ENCODE measurements at regions not wholly inside any gene's neighbourhood (a gene's known extent, or its start where the extent isn't known, plus 50 kb on each side); places are given as distances from the start of the nearest gene placed in this dataset.
"Not testable (repeated sequence)": the region's sequence is repeated elsewhere in the genome, so short reads cannot be mapped to it uniquely, and the experiment has no call there.

GRCh38 chr12:75634244-75635222 is 123.1 kb upstream of the KRR1 start:
- Histone ChIP-seq H3K4me3 (ENCODE audit: low read depth, low read length) (no peak overlapping the region), H3K4me1 (ENCODE audit: control insufficient read depth, insufficient read depth, low read length) (no peaks in the 10 kb centered on the region), H3K27me3 (ENCODE audit: control insufficient read depth, insufficient read depth, low read length) (no peaks in the 10 kb centered on the region), H3K9me3 (ENCODE audit: control insufficient read depth, insufficient read depth, low read length) (no peaks in the 10 kb centered on the region), H3K36me3 (ENCODE audit: control insufficient read depth, insufficient read depth, low read length) (no peaks in the 10 kb centered on the region), H3K27ac (ENCODE audit: low read depth, low read length) (no peak overlapping the region)
- no peak for DNase-seq (ENCODE audit: low read depth in 4 of 6, low spot score in 6 of 6)
- WGBS (ENCODE audit: insufficient coverage), result no CpG with 5 or more reads among the region's 3 CpGs

- H3K4me1 ChIP-seq (ENCODE audit: control insufficient read depth, insufficient read depth, low read length), result no peaks in the 10 kb centered on the region
- 100% methylated on average over 1 of the region's 3 CpGs for WGBS (ENCODE audit: insufficient coverage)
- no peaks in the 10 kb centered on the region for H3K27me3 ChIP-seq (ENCODE audit: control insufficient read depth, insufficient read depth, low read length)
- DNase-seq (ENCODE audit: low read depth in 4 of 6, low spot score in 6 of 6), result no peak
- no peak overlapping the region for H3K27ac ChIP-seq (ENCODE audit: low read depth, low read length)
- H3K9me3 ChIP-seq (ENCODE audit: control insufficient read depth, insufficient read depth, low read length), result no peaks in the 10 kb centered on the region
- no peaks in the 10 kb centered on the region for H3K36me3 ChIP-seq (ENCODE audit: control insufficient read depth, insufficient read depth, low read length)
- no peak overlapping the region for H3K4me3 ChIP-seq (ENCODE audit: low read depth, low read length)
Measured at GRCh38 chr12:75633789-75634188, 122.4 kb upstream of the KRR1 start.

- H3K4me3 ChIP-seq (ENCODE audit: low read depth, low read length), result no peak overlapping the region
- H3K27me3 ChIP-seq (ENCODE audit: control insufficient read depth, insufficient read depth, low read length), result no peaks in the 10 kb centered on the region
- peak in 5 of 6 donors; percentile 5 to 81 (median 35) for DNase-seq (ENCODE audit: low read depth in 4 of 6, low spot score in 6 of 6)
- H3K4me1 ChIP-seq (ENCODE audit: control insufficient read depth, insufficient read depth, low read length), result no peaks in the 10 kb centered on the region
- H3K36me3 ChIP-seq (ENCODE audit: control insufficient read depth, insufficient read depth, low read length), result no peaks in the 10 kb centered on the region
- H3K27ac ChIP-seq (ENCODE audit: low read depth, low read length), result peak overlapping the region; percentile 37
- H3K9me3 ChIP-seq (ENCODE audit: control insufficient read depth, insufficient read depth, low read length), result no peaks in the 10 kb centered on the region
- WGBS (ENCODE audit: insufficient coverage), result no CpG with 5 or more reads among the region's 3 CpGs
Measured at GRCh38 chr12:75632442-75632841, 121.0 kb upstream of the KRR1 start.

GRCh38 chr12:75631831-75632230 is 120.4 kb upstream of the KRR1 start:
- 61% methylated on average over 3 of the region's 5 CpGs for WGBS (ENCODE audit: insufficient coverage)
- Histone ChIP-seq H3K9me3 (ENCODE audit: control insufficient read depth, insufficient read depth, low read length) (no peaks in the 10 kb centered on the region), H3K36me3 (ENCODE audit: control insufficient read depth, insufficient read depth, low read length) (no peaks in the 10 kb centered on the region), H3K4me3 (ENCODE audit: low read depth, low read length) (no peak overlapping the region), H3K4me1 (ENCODE audit: control insufficient read depth, insufficient read depth, low read length) (no peaks in the 10 kb centered on the region), H3K27me3 (ENCODE audit: control insufficient read depth, insufficient read depth, low read length) (no peaks in the 10 kb centered on the region), H3K27ac (ENCODE audit: low read depth, low read length) (peak overlapping the region; percentile 37)
- DNase-seq (ENCODE audit: low read depth in 4 of 6, low spot score in 6 of 6), result peak in 1 of 6 donors; percentile 44

GRCh38 chr12:75630091-75630490 is 118.7 kb upstream of the KRR1 start:
- Histone ChIP-seq H3K4me1 (ENCODE audit: control insufficient read depth, insufficient read depth, low read length) (no peaks in the 10 kb centered on the region), H3K36me3 (ENCODE audit: control insufficient read depth, insufficient read depth, low read length) (no peaks in the 10 kb centered on the region), H3K4me3 (ENCODE audit: low read depth, low read length) (no peak overlapping the region), H3K9me3 (ENCODE audit: control insufficient read depth, insufficient read depth, low read length) (no peaks in the 10 kb centered on the region), H3K27ac (ENCODE audit: low read depth, low read length) (no peak overlapping the region), H3K27me3 (ENCODE audit: control insufficient read depth, insufficient read depth, low read length) (no peaks in the 10 kb centered on the region)
- 100% methylated on average over 1 of the region's 2 CpGs for WGBS (ENCODE audit: insufficient coverage)
- no peak for DNase-seq (ENCODE audit: low read depth in 4 of 6, low spot score in 6 of 6)

GRCh38 chr12:75628916-75629315 is 117.5 kb upstream of the KRR1 start:
- H3K36me3 ChIP-seq (ENCODE audit: control insufficient read depth, insufficient read depth, low read length), result no peaks in the 10 kb centered on the region
- H3K4me1 ChIP-seq (ENCODE audit: control insufficient read depth, insufficient read depth, low read length), result no peaks in the 10 kb centered on the region
- peak in 1 of 6 donors; percentile 32 for DNase-seq (ENCODE audit: low read depth in 4 of 6, low spot score in 6 of 6)
- H3K27ac ChIP-seq (ENCODE audit: low read depth, low read length), result no peak overlapping the region
- H3K27me3 ChIP-seq (ENCODE audit: control insufficient read depth, insufficient read depth, low read length), result no peaks in the 10 kb centered on the region
- no peaks in the 10 kb centered on the region for H3K9me3 ChIP-seq (ENCODE audit: control insufficient read depth, insufficient read depth, low read length)
- H3K4me3 ChIP-seq (ENCODE audit: low read depth, low read length), result no peak overlapping the region

GRCh38 chr12:75628511-75628910 is 117.1 kb upstream of the KRR1 start:
- DNase-seq (ENCODE audit: low read depth in 4 of 6, low spot score in 6 of 6), result no peak
- Histone ChIP-seq H3K4me3 (ENCODE audit: low read depth, low read length) (no peak overlapping the region), H3K27me3 (ENCODE audit: control insufficient read depth, insufficient read depth, low read length) (no peaks in the 10 kb centered on the region), H3K9me3 (ENCODE audit: control insufficient read depth, insufficient read depth, low read length) (no peaks in the 10 kb centered on the region), H3K36me3 (ENCODE audit: control insufficient read depth, insufficient read depth, low read length) (no peaks in the 10 kb centered on the region), H3K27ac (ENCODE audit: low read depth, low read length) (no peak overlapping the region), H3K4me1 (ENCODE audit: control insufficient read depth, insufficient read depth, low read length) (no peaks in the 10 kb centered on the region)
- no CpG with 5 or more reads among the region's 1 CpG for WGBS (ENCODE audit: insufficient coverage)

GRCh38 chr12:75623631-75624154 is 112.3 kb upstream of the KRR1 start:
- Histone ChIP-seq H3K4me1 (ENCODE audit: control insufficient read depth, insufficient read depth, low read length) (no peaks in the 10 kb centered on the region), H3K4me3 (ENCODE audit: low read depth, low read length) (no peak overlapping the region), H3K36me3 (ENCODE audit: control insufficient read depth, insufficient read depth, low read length) (no peaks in the 10 kb centered on the region), H3K27me3 (ENCODE audit: control insufficient read depth, insufficient read depth, low read length) (no peaks in the 10 kb centered on the region), H3K27ac (ENCODE audit: low read depth, low read length) (no peak overlapping the region), H3K9me3 (ENCODE audit: control insufficient read depth, insufficient read depth, low read length) (no peaks in the 10 kb centered on the region)
- WGBS (ENCODE audit: insufficient coverage), result 80% methylated on average over 1 of the region's 4 CpGs
- DNase-seq (ENCODE audit: low read depth in 4 of 6, low spot score in 6 of 6), result no peak

- 100% methylated on average over 1 of the region's 1 CpG for WGBS (ENCODE audit: insufficient coverage)
- no peaks in the 10 kb centered on the region for H3K4me1 ChIP-seq (ENCODE audit: control insufficient read depth, insufficient read depth, low read length)
- DNase-seq (ENCODE audit: low read depth in 4 of 6, low spot score in 6 of 6), result no peak
- H3K27ac ChIP-seq (ENCODE audit: low read depth, low read length), result no peak overlapping the region
- H3K27me3 ChIP-seq (ENCODE audit: control insufficient read depth, insufficient read depth, low read length), result no peaks in the 10 kb centered on the region
- H3K4me3 ChIP-seq (ENCODE audit: low read depth, low read length), result no peak overlapping the region
- no peaks in the 10 kb centered on the region for H3K36me3 ChIP-seq (ENCODE audit: control insufficient read depth, insufficient read depth, low read length)
- no peaks in the 10 kb centered on the region for H3K9me3 ChIP-seq (ENCODE audit: control insufficient read depth, insufficient read depth, low read length)
Measured at GRCh38 chr12:75622492-75622891, 111.1 kb upstream of the KRR1 start.

- not testable (repeated sequence) for H3K27me3 ChIP-seq (ENCODE audit: control insufficient read depth, insufficient read depth, low read length); H3K9me3 ChIP-seq (ENCODE audit: control insufficient read depth, insufficient read depth, low read length); H3K27ac ChIP-seq (ENCODE audit: low read depth, low read length); DNase-seq (ENCODE audit: low read depth in 4 of 6, low spot score in 6 of 6); H3K36me3 ChIP-seq (ENCODE audit: control insufficient read depth, insufficient read depth, low read length); H3K4me3 ChIP-seq (ENCODE audit: low read depth, low read length); H3K4me1 ChIP-seq (ENCODE audit: control insufficient read depth, insufficient read depth, low read length)
- no CpG with 5 or more reads among the region's 4 CpGs for WGBS (ENCODE audit: insufficient coverage)
Measured at GRCh38 chr12:75614396-75614795, 103.0 kb upstream of the KRR1 start.

All from spinal cord (tissue), 9 donors.